ENCODE measurements at regions not wholly inside any gene's neighbourhood (a gene's known extent, or its start where the extent isn't known, plus 50 kb on each side); places are given as distances from the start of the nearest gene placed in this dataset.

GRCh38 chr5:4083591-4084337 lies 488.1 kb downstream of the IRX1 start:
- Histone ChIP-seq H3K36me3 (replicated peaks; ENCODE audit: insufficient read depth, low read length) (no peaks in the 10 kb centered on the region), H3K27me3 (replicated peaks; ENCODE audit: insufficient read depth, low read length) (no peaks in the 10 kb centered on the region), H3F3A (ENCODE audit: insufficient read depth, low read length) (no peaks in the 10 kb centered on the region), H3K9me2 (replicated peaks; ENCODE audit: insufficient read depth, low read length) (no peaks in the 10 kb centered on the region), H3K4me2 (ENCODE audit: low read depth, low read length) (no peak overlapping the region), H2AFZ (ENCODE audit: low read length) (no peak overlapping the region), H3K9ac (ENCODE audit: low read length) (no peak overlapping the region), H3K79me2 (ENCODE audit: low read length) (no peaks in the 10 kb centered on the region), H3K9me3 (replicated peaks; ENCODE audit: insufficient read depth, low read length) (no peaks in the 10 kb centered on the region), H3K27ac (ENCODE audit: low read length) (no peak overlapping the region), H3K4me3 (ENCODE audit: low read length) (no peak overlapping the region), H4K20me1 (ENCODE audit: insufficient read depth, low read length) (no peaks in the 10 kb centered on the region), H3K4me1 (ENCODE audit: low read length) (no peaks in the 10 kb centered on the region)
- TF ChIP-seq EZH2phosphoT487 (IDR thresholded peaks at IDR 0.05; ENCODE audit: low read length) (no peak), EZH2 (optimal IDR thresholded peaks at IDR 0.05; ENCODE audit: low read depth, low read length) (no peak), CTCF (IDR thresholded peaks at IDR 0.05; ENCODE audit: low read length) (no peak)
- no peak for DNase-seq

- Histone ChIP-seq H3K9me2 (replicated peaks; ENCODE audit: insufficient read depth, low read length) (no peaks in the 10 kb centered on the region), H3K79me2 (ENCODE audit: low read length) (no peaks in the 10 kb centered on the region), H3K27ac (ENCODE audit: low read length) (no peak overlapping the region), H3F3A (ENCODE audit: insufficient read depth, low read length) (no peaks in the 10 kb centered on the region), H3K4me1 (ENCODE audit: low read length) (no peaks in the 10 kb centered on the region), H2AFZ (ENCODE audit: low read length) (no peak overlapping the region), H3K27me3 (replicated peaks; ENCODE audit: insufficient read depth, low read length) (no peaks in the 10 kb centered on the region), H3K9me3 (replicated peaks; ENCODE audit: insufficient read depth, low read length) (no peaks in the 10 kb centered on the region), H4K20me1 (ENCODE audit: insufficient read depth, low read length) (no peaks in the 10 kb centered on the region), H3K4me2 (ENCODE audit: low read depth, low read length) (no peak overlapping the region), H3K9ac (ENCODE audit: low read length) (no peak overlapping the region), H3K36me3 (replicated peaks; ENCODE audit: insufficient read depth, low read length) (no peaks in the 10 kb centered on the region), H3K4me3 (ENCODE audit: low read length) (no peak overlapping the region)
- TF ChIP-seq CTCF (IDR thresholded peaks at IDR 0.05; ENCODE audit: low read length) (no peak), EZH2 (optimal IDR thresholded peaks at IDR 0.05; ENCODE audit: low read depth, low read length) (no peak), EZH2phosphoT487 (IDR thresholded peaks at IDR 0.05; ENCODE audit: low read length) (no peak)
- DNase-seq: no peak
These were observed 490.4 kb downstream of the IRX1 start for GRCh38 chr5:4086081-4086480.

GRCh38 chr5:4087110-4087509 lies 491.5 kb downstream of the IRX1 start:
- H3K27ac ChIP-seq (ENCODE audit: low read length): no peak overlapping the region
- no peaks in the 10 kb centered on the region for H3K9me2 ChIP-seq (replicated peaks; ENCODE audit: insufficient read depth, low read length)
- H2AFZ ChIP-seq (ENCODE audit: low read length): no peak overlapping the region
- no peak overlapping the region for H3K4me3 ChIP-seq (ENCODE audit: low read length)
- H4K20me1 ChIP-seq (ENCODE audit: insufficient read depth, low read length): no peaks in the 10 kb centered on the region
- no peaks in the 10 kb centered on the region for H3K27me3 ChIP-seq (replicated peaks; ENCODE audit: insufficient read depth, low read length)
- no peak for DNase-seq
- no peaks in the 10 kb centered on the region for H3K36me3 ChIP-seq (replicated peaks; ENCODE audit: insufficient read depth, low read length)
- no peak for TF ChIP-seq EZH2 (optimal IDR thresholded peaks at IDR 0.05; ENCODE audit: low read depth, low read length)
- no peak for TF ChIP-seq EZH2phosphoT487 (IDR thresholded peaks at IDR 0.05; ENCODE audit: low read length)
- no peak for TF ChIP-seq CTCF (IDR thresholded peaks at IDR 0.05; ENCODE audit: low read length)
- H3K4me1 ChIP-seq (ENCODE audit: low read length): no peaks in the 10 kb centered on the region
- H3K9ac ChIP-seq (ENCODE audit: low read length): no peak overlapping the region
- H3K4me2 ChIP-seq (ENCODE audit: low read depth, low read length): no peak overlapping the region
- H3K9me3 ChIP-seq (replicated peaks; ENCODE audit: insufficient read depth, low read length): no peaks in the 10 kb centered on the region
- no peaks in the 10 kb centered on the region for H3K79me2 ChIP-seq (ENCODE audit: low read length)
- no peaks in the 10 kb centered on the region for H3F3A ChIP-seq (ENCODE audit: insufficient read depth, low read length)

All from MM.1S (cell line).